Retinal pigment epithelial cell (primary cell): ENCODE measurements at regions not wholly inside any gene's neighbourhood (a gene's known extent, or its start where the extent isn't known, plus 50 kb on each side); places are given as distances from the start of the nearest gene placed in this dataset.

ENCODE experiments used
- DNase-seq: peaks from one replicate; pipeline ENCODE4 v3.0.0-alpha.2; 2010; ENCODE audit warnings: low read depth
- H3K4me3 ChIP-seq: 2 replicates; pipeline ENCODE4 v1.5.1; 2011; ENCODE audit warnings: mild to moderate bottlenecking, low read length, control low read depth, moderate library complexity
- CTCF ChIP-seq: conservative IDR thresholded peaks from 2 replicates; pipeline ENCODE4 v1.5.1; 2011; ENCODE audit warnings: low read depth, low read length, control low read depth, inconsistent platforms

GRCh38 chr6:92275150-92275549, 1144.2 kb downstream of the EPHA7 start:
- no peak overlapping the region for H3K4me3 ChIP-seq
- no peak for DNase-seq
- TF ChIP-seq CTCF = no peak

GRCh38 chr6:92274588-92274987, 1144.8 kb downstream of the EPHA7 start:
- no peak overlapping the region for H3K4me3 ChIP-seq
- no peak for DNase-seq
- TF ChIP-seq CTCF = no peak

GRCh38 chr6:92273694-92274093, 1145.7 kb downstream of the EPHA7 start:
- TF ChIP-seq CTCF = no peak
- no peak overlapping the region for H3K4me3 ChIP-seq

GRCh38 chr6:92271091-92271490, 1148.3 kb downstream of the EPHA7 start:
- no peak for DNase-seq
- no peak for TF ChIP-seq CTCF
- H3K4me3 ChIP-seq = no peak overlapping the region

More at GRCh38 chr6:92273694-92274093, 1145.7 kb downstream of the EPHA7 start:
- no peak for DNase-seq

GRCh38 chr6:92270365-92270764, 1149.0 kb downstream of the EPHA7 start:
- no peak for DNase-seq
- no peak overlapping the region for H3K4me3 ChIP-seq
- TF ChIP-seq CTCF = no peak

GRCh38 chr6:92267335-92267734, 1152.0 kb downstream of the EPHA7 start:
- H3K4me3 ChIP-seq = no peak overlapping the region
- no peak for DNase-seq
- TF ChIP-seq CTCF = no peak

- no peak for DNase-seq
- no peak for TF ChIP-seq CTCF
- H3K4me3 ChIP-seq = no peak overlapping the region
These were observed 1155.5 kb downstream of the EPHA7 start for GRCh38 chr6:92263864-92264263.
